Esophagus muscularis mucosa (tissue), 3 donors: ENCODE measurements at regions not wholly inside any gene's neighbourhood (a gene's known extent, or its start where the extent isn't known, plus 50 kb on each side); places are given as distances from the start of the nearest gene placed in this dataset.

Experiments used
- CTCF ChIP-seq, 3 experiments: fragments of 200-600 bp in 2 of 3; fragments of 450-650 bp in 1 of 3; sonication (generic) in 2 of 3; IDR thresholded peaks; one replicate each; pipeline ENCODE4 v1.5.1; 2017 to 2019; ENCODE audit warnings: antibody characterized with exemption in 3 of 3, mild to moderate bottlenecking in 2 of 3, moderate library complexity in 1 of 3
- EP300 ChIP-seq: sonication (generic); formaldehyde crosslinking; IDR thresholded peaks from one replicate; pipeline ENCODE4 v1.6.1; 2017; ENCODE audit warnings: antibody characterized with exemption

- peak in 1 of 3 experiments; percentile 3 for TF ChIP-seq CTCF (IDR thresholded peaks at IDR 0.05)
- no peak for TF ChIP-seq EP300
Measured at GRCh38 chr22:48663297-48663696, 1164.4 kb downstream of the BRD1 start.
